ENCODE measurements at regions not wholly inside any gene's neighbourhood (a gene's known extent, or its start where the extent isn't known, plus 50 kb on each side); places are given as distances from the start of the nearest gene placed in this dataset.

DNA sequence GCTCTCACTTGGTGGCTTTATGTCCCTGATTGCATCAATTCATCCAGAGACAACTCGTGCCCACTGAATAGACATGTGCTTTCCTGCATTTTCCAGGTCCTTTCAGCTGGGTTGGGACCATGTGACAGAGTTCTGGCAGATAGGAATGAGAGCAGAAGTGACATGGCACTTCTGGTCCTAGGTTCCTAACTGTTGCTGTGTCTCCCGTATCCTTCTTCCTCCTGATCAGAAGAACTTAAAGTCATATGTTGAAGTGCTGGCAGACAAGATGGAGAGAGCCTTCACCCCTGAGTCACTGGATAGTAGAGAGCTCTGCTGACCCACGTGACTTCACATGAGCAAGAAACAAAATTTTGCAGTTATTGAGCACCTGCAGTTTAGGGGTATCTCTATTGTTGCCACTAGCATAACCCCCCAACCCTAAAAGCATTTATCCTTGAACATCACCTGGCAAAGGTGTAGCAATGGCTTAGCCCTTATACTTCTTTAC lies 80.0 kb downstream of the NREP start:
- no peak for FAIRE-seq
- in situ Hi-C loops (cut with HindIII; ENCODE audit: extremely low pct_ligation_motif_present, low pct_unique_long_range_greater_than_20kb) (no loop called here), intact Hi-C loops (cut with micrococcal nuclease; ENCODE audit: unreplicated experiment) (no loop called here)
- no peaks in the 10 kb centered on the region for H4K20me1 ChIP-seq (ENCODE audit: insufficient read depth, low read length)
- DNase-seq (ENCODE audit: low spot score) = no peak
- no peak overlapping the region for H3K9ac ChIP-seq (ENCODE audit: insufficient read depth, low read depth, low read length)
- 21% methylated on average over 3 of the region's 3 CpGs for WGBS (ENCODE audit: low lambda C conversion rate)
- H3K4me3 ChIP-seq (replicated peaks in 1 of 3; ENCODE audit: insufficient read depth in 1 of 3, low read depth in 2 of 3, low read length in 3 of 3) = no peak overlapping the region
- TF ChIP-seq ZNF383 (CRISPR knock-in tag; IDR thresholded peaks at IDR 0.05; ENCODE audit: borderline replicate concordance) (no peak), MXI1 (IDR thresholded peaks at IDR 0.05; ENCODE audit: borderline replicate concordance, low read depth, low read length) (no peak), ZNF30 (CRISPR knock-in tag; IDR thresholded peaks at IDR 0.05) (no peak), MAFK (conservative IDR thresholded peaks at IDR 0.05 in 1 of 2, IDR thresholded peaks at IDR 0.05 in 1 of 2; ENCODE audit: low read length in 2 of 2) (no peak)
- ATAC-seq = no peak
- no peaks in the 10 kb centered on the region for H3K79me2 ChIP-seq (ENCODE audit: insufficient read depth, low read length)
- BruUV-seq (replicated peaks) = no TSS peak
- H3K27me3 ChIP-seq (ENCODE audit: control insufficient read depth in 1 of 2, insufficient read depth in 2 of 2, low read length in 2 of 2) = peaks cover 0 to 9% of the 10 kb centered on the region in 2 experiments; a peak in 3 of 5 replicates
- H2AFZ ChIP-seq (ENCODE audit: low read length) = no peak overlapping the region
- no peaks in the 10 kb centered on the region for H3K9me3 ChIP-seq (ENCODE audit: low read length)
- POLR2A ChIA-PET = no interaction called here
- H3K36me3 ChIP-seq (replicated peaks in 1 of 2; ENCODE audit: control insufficient read depth in 1 of 2, insufficient read depth in 2 of 2, low read length in 2 of 2) = no peaks in the 10 kb centered on the region
- CTCF ChIA-PET (ENCODE audit: low intra/inter-chr PET ratio, low total read pairs) = no interaction called here
- no peak overlapping the region for H3K4me2 ChIP-seq (ENCODE audit: low read depth, low read length)
- peaks cover 30% of the 10 kb centered on the region for H3K4me1 ChIP-seq (ENCODE audit: insufficient read depth, low read length)
- H3K27ac ChIP-seq (ENCODE audit: extremely low read length, insufficient read depth, low read length) = no peak overlapping the region

DNA sequence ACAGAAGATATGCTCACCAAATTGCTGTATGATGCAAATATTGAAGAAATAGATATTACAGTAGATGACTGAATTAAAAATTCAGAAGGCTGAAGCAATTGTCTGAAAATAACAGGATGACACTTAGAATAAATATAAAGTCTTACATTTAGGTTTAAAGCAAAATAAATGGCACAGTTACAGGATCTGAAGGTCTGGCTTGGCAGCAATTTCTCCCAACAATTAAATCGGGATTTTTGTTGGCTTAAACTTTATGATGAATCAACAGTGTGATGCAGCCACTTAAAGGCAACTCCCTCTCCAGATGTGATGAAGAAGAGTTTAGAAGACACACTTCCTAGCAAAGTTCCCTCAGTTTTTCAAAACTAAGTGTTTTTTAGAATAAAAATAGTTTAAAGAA lies 80.5 kb downstream of the NREP start:
- no peak overlapping the region for H3K4me2 ChIP-seq (ENCODE audit: low read depth, low read length)
- no peaks in the 10 kb centered on the region for H3K79me2 ChIP-seq (ENCODE audit: insufficient read depth, low read length)
- no TSS peak for BruUV-seq (replicated peaks)
- no peaks in the 10 kb centered on the region for H3K9me3 ChIP-seq (ENCODE audit: low read length)
- no peaks in the 10 kb centered on the region for H4K20me1 ChIP-seq (ENCODE audit: insufficient read depth, low read length)
- no peak overlapping the region for H3K4me3 ChIP-seq (replicated peaks in 1 of 3; ENCODE audit: insufficient read depth in 1 of 3, low read depth in 2 of 3, low read length in 3 of 3)
- no peak for ATAC-seq
- ChIA-PET POLR2A (no interaction called here), CTCF (ENCODE audit: low intra/inter-chr PET ratio, low total read pairs) (no interaction called here)
- DNase-seq (ENCODE audit: low spot score) = no peak
- no peak overlapping the region for H3K27ac ChIP-seq (ENCODE audit: extremely low read length, insufficient read depth, low read length)
- FAIRE-seq = no peak
- H2AFZ ChIP-seq (ENCODE audit: low read length) = no peak overlapping the region
- H3K36me3 ChIP-seq (replicated peaks in 1 of 2; ENCODE audit: control insufficient read depth in 1 of 2, insufficient read depth in 2 of 2, low read length in 2 of 2) = no peaks in the 10 kb centered on the region
- in situ Hi-C loops (cut with HindIII; ENCODE audit: extremely low pct_ligation_motif_present, low pct_unique_long_range_greater_than_20kb) = no loop called here
- intact Hi-C loops (cut with micrococcal nuclease; ENCODE audit: unreplicated experiment) = no loop called here
- 0% methylated on average over 1 of the region's 1 CpG for WGBS (ENCODE audit: low lambda C conversion rate)
- H3K9ac ChIP-seq (ENCODE audit: insufficient read depth, low read depth, low read length) = no peak overlapping the region
- peaks cover 0 to 9% of the 10 kb centered on the region in 2 experiments; a peak in 3 of 5 replicates for H3K27me3 ChIP-seq (ENCODE audit: control insufficient read depth in 1 of 2, insufficient read depth in 2 of 2, low read length in 2 of 2)
- H3K4me1 ChIP-seq (ENCODE audit: insufficient read depth, low read length) = peaks cover 25% of the 10 kb centered on the region
- TF ChIP-seq CBX2 (IDR thresholded peaks at IDR 0.05; ENCODE audit: low read depth, low read length) = no peak
- no peak for TF ChIP-seq CBX2 (CRISPR knock-in tag; IDR thresholded peaks at IDR 0.05; ENCODE audit: low read depth)
- TF ChIP-seq ZZZ3 (CRISPR knock-in tag; IDR thresholded peaks at IDR 0.05; ENCODE audit: borderline replicate concordance) = no peak
- no peak for TF ChIP-seq MAFK (conservative IDR thresholded peaks at IDR 0.05 in 1 of 2, IDR thresholded peaks at IDR 0.05 in 1 of 2; ENCODE audit: low read length in 2 of 2)
- TF ChIP-seq YY1 (IDR thresholded peaks at IDR 0.05; ENCODE audit: insufficient read depth, insufficient replicate concordance, low read depth, low read length) = no peak
- no peak for TF ChIP-seq MAF1 (CRISPR knock-in tag; IDR thresholded peaks at IDR 0.05; ENCODE audit: borderline replicate concordance)
- TF ChIP-seq MYNN (CRISPR knock-in tag; IDR thresholded peaks at IDR 0.05; ENCODE audit: low read depth) = no peak
- no peak for TF ChIP-seq ZNF724P (CRISPR knock-in tag; IDR thresholded peaks at IDR 0.05; ENCODE audit: borderline replicate concordance)
- TF ChIP-seq ZNF335 (CRISPR knock-in tag; IDR thresholded peaks at IDR 0.05) = no peak
